ENCODE measurements at regions not wholly inside any gene's neighbourhood (a gene's known extent, or its start where the extent isn't known, plus 50 kb on each side); places are given as distances from the start of the nearest gene placed in this dataset.

GRCh38 chr12:32993404-32993803, 96.8 kb upstream of the PKP2 start:
- no peak for TF ChIP-seq EP300 (IDR thresholded peaks at IDR 0.05)
- no peak for TF ChIP-seq CTCF (IDR thresholded peaks at IDR 0.05)

Measured in tibial nerve (tissue), 4 donors.